Esophagus squamous epithelium (tissue), 5 donors: ENCODE measurements at regions not wholly inside any gene's neighbourhood (a gene's known extent, or its start where the extent isn't known, plus 50 kb on each side); places are given as distances from the start of the nearest gene placed in this dataset.

Experiments
- DNase-seq: peaks from one replicate; lab custom pipeline; 2025; lab: John Stamatoyannopoulos, UW
- H3K27ac ChIP-seq, 4 donors: fragments of 200-600 bp; sonication (generic); one replicate each; pipeline ENCODE4 v1.5.1; 2016 to 2019; ENCODE audit warnings: mild to moderate bottlenecking in 1 of 4
- H3K27me3 ChIP-seq, 4 donors: fragments of 200-600 bp; sonication (generic); 1 replicate in 3 of 4; 2 replicates in 1 of 4; pipeline versions ENCODE4 v1.5.1 to v1.6.0; 2017 to 2021; ENCODE audit warnings: antibody characterized with exemption in 1 of 4
- H3K36me3 ChIP-seq, 3 donors: fragments of 200-600 bp; sonication (generic); one replicate each; pipeline ENCODE4 v1.5.1; 2016 to 2019
- H3K4me1 ChIP-seq, 3 donors: fragments of 200-600 bp; sonication (generic); one replicate each; pipeline ENCODE4 v1.5.1; 2017 to 2019
- H3K4me3 ChIP-seq, 4 donors: fragments of 200-600 bp; sonication (generic); 1 replicate in 3 of 4; 2 replicates in 1 of 4; pipeline ENCODE4 v1.5.1; 2016 to 2019; ENCODE audit warnings: mild to moderate bottlenecking in 2 of 4, moderate library complexity in 1 of 4
- H3K9me3 ChIP-seq, 3 donors: fragments of 200-600 bp; sonication (generic); one replicate each; pipeline ENCODE4 v1.5.1; 2016 to 2019
- POLR2A ChIP-seq, 4 donors: fragments of 450-650 bp; IDR thresholded peaks; one replicate each; pipeline ENCODE4 v1.6.1; 2017; ENCODE audit warnings: antibody characterized with exemption in 4 of 4, mild to moderate bottlenecking in 4 of 4, moderate library complexity in 3 of 4
- WGBS, 2 donors: methylation state at CpG; one replicate each; pipeline ENCODE4 v1.1.5; 2018; 5-methylcytosine and 5-hydroxymethylcytosine counted together
- intact Hi-C: fragments of 100-400 bp; cut with DNase I; formaldehyde crosslinking; loops from one replicate; pipeline ENCODE4 v1.15.0; 2022
- TF ChIP-seq, protein P1 (sequence below), 6 experiments: fragments of 450-650 bp in 4 of 6; fragments of 200-600 bp in 2 of 6; sonication (generic) in 2 of 6; IDR thresholded peaks; one replicate each; pipeline ENCODE4 v1.5.1; 2016 to 2019; ENCODE audit warnings: antibody characterized with exemption in 6 of 6, mild to moderate bottlenecking in 4 of 6, moderate library complexity in 4 of 6
- donor health status: DM: yes; HTN: yes; CAD: no.

DNA sequence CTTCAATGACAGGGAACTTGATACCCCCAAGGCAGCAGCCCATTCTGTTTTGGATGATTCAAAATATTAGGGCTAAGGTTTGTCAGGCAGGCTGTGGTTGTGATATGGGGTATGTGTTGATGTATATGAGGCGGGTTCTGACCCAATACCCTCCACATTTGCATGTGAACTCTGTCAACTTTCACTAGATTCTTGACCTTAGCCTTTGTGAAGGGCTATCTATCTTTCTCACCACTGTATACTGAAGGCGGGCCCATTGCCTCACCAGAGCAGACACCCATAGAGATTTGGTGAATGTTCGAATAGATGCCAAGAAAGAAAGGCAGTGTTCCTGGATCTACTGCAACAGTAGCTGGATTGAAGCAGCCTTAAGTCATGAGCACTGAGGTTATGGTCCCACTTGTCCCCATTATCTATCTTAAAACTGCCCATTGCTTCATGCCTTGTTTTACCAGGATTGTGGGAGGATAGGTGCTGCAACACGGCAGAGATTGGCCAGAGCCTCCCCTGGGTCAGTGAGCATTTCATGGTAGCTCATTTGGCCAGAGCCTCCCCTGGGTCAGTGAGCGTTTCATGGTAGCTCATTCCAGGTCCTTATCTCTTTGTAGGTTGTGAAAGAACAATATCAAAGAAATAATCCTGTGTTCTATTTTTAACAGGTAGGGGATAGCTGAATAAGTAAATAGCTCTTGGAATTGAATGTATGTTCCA is 399.6 kb downstream of the TMEM135 start:
- Histone ChIP-seq H3K27ac (no peak overlapping the region), H3K9me3 (no peaks in the 10 kb centered on the region), H3K4me1 (no peaks in the 10 kb centered on the region), H3K27me3 (no peaks in the 10 kb centered on the region), H3K36me3 (no peaks in the 10 kb centered on the region), H3K4me3 (no peak overlapping the region)
- WGBS, 2 donors, result 61 to 68% methylated on average over 5 of the region's 5 CpGs
- TF ChIP-seq POLR2A (IDR thresholded peaks at IDR 0.05), result no peak
- TF ChIP-seq, protein P1, sequence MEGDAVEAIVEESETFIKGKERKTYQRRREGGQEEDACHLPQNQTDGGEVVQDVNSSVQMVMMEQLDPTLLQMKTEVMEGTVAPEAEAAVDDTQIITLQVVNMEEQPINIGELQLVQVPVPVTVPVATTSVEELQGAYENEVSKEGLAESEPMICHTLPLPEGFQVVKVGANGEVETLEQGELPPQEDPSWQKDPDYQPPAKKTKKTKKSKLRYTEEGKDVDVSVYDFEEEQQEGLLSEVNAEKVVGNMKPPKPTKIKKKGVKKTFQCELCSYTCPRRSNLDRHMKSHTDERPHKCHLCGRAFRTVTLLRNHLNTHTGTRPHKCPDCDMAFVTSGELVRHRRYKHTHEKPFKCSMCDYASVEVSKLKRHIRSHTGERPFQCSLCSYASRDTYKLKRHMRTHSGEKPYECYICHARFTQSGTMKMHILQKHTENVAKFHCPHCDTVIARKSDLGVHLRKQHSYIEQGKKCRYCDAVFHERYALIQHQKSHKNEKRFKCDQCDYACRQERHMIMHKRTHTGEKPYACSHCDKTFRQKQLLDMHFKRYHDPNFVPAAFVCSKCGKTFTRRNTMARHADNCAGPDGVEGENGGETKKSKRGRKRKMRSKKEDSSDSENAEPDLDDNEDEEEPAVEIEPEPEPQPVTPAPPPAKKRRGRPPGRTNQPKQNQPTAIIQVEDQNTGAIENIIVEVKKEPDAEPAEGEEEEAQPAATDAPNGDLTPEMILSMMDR (IDR thresholded peaks at IDR 0.05), result no peak
- intact Hi-C loops, result no loop called here
- DNase-seq, result no peak

DNA sequence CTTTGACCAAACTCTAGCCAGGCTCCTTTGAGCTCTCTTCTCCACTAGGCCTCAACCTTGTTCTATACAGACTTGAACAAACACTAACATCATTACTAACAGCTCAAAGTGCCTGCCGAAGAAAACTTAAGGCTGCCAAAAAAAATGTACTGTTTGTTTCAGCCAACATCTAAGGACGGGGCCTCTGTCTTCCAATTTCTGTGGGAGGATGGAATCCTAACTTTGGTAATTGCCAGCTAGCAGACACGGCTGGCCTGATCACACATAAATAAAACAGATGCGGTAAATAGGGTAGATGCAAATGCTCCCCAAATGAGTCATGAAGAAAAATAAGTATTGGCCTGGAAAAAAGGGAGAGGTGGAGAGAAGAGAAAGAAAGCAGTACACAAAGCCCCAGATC is 394.3 kb downstream of the TMEM135 start:
- no peaks in the 10 kb centered on the region for H3K9me3 ChIP-seq
- H3K4me1 ChIP-seq, result no peaks in the 10 kb centered on the region
- no peaks in the 10 kb centered on the region for H3K27me3 ChIP-seq
- H3K36me3 ChIP-seq, result no peaks in the 10 kb centered on the region
- WGBS, 2 donors, result 42 to 63% methylated on average over 4 of the region's 4 CpGs
- no peak overlapping the region for H3K27ac ChIP-seq
- intact Hi-C loops, result no loop called here
- DNase-seq, result no peak
- no peak for TF ChIP-seq POLR2A (IDR thresholded peaks at IDR 0.05)
- TF ChIP-seq, protein P1 (IDR thresholded peaks at IDR 0.05), result no peak
- H3K4me3 ChIP-seq, result no peak overlapping the region

DNA sequence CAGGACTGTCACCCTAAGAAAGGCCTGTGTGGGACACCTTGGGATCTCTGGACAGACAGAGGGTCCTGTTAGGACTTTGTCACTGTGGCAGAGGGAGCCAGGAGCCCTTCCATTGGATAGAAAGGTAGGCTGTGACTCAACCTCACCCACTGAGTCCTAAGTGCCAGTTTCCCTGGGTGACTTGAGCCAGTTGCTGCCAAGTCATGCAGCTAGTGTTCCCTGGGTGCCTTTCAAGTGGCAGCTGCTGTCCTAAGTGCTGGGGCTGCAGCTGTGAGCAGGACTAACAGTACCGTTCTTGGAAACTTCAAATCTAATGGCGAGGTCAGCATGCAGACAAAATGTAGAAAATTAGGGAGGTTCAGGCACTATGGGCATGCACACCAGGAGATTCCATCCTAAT is 393.7 kb downstream of the TMEM135 start:
- intact Hi-C loops, result no loop called here
- Histone ChIP-seq H3K27me3 (no peaks in the 10 kb centered on the region), H3K9me3 (no peaks in the 10 kb centered on the region), H3K36me3 (no peaks in the 10 kb centered on the region), H3K27ac (no peak overlapping the region), H3K4me1 (no peaks in the 10 kb centered on the region), H3K4me3 (no peak overlapping the region)
- TF ChIP-seq, protein P1 (IDR thresholded peaks at IDR 0.05), result no peak
- no peak for TF ChIP-seq POLR2A (IDR thresholded peaks at IDR 0.05)
- WGBS, 2 donors, result 71% methylated on average over 2 of the region's 2 CpGs; no CpG with 5 or more reads in 1 of the 2 donors
- DNase-seq, result no peak

DNA sequence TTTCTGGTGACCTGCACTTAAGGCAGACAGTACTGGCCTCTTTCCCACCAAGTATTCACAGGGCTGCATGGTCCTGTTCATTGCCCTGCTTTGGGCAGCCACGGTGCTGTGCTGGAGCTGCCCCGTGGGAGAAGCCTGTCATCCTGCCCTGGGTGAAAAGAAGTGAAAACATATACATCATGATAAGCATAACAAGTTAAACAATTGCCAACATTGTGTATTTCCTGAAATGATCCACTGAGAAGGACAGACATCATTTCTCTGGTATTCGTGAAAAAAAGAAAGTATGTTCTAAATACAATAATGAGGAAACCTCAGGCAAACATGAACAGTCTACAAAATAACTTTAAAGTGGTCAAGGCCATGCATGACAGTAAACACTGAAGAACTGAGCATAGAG is 393.1 kb downstream of the TMEM135 start:
- no peak overlapping the region for H3K27ac ChIP-seq
- no peaks in the 10 kb centered on the region for H3K27me3 ChIP-seq
- no peak overlapping the region for H3K4me3 ChIP-seq
- no peak for DNase-seq
- TF ChIP-seq POLR2A (IDR thresholded peaks at IDR 0.05), result no peak
- TF ChIP-seq, protein P1 (IDR thresholded peaks at IDR 0.05), result no peak
- H3K9me3 ChIP-seq, result no peaks in the 10 kb centered on the region
- no peaks in the 10 kb centered on the region for H3K36me3 ChIP-seq
- WGBS, 2 donors, result 50 to 52% methylated on average over 3 of the region's 3 CpGs
- intact Hi-C loops, result no loop called here
- H3K4me1 ChIP-seq, result no peaks in the 10 kb centered on the region

DNA sequence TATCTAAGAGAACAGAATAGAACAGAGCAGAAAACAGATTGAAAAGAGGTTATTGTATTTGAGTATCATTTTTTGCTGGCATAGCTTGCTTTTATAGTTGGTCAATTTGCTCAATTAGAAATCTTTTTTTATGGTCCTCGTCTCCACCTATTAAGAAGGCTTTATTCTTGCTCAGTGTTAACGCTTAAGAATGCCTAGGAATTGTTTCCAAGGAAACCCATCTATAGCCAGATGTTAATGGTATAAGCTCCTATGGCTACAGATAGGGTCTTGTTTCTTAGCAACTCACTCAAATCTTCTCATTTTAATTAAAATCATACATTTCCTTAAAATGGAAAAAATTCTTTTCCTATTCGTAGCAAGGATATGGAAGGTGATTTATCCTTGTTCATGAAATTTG is 392.3 kb downstream of the TMEM135 start:
- intact Hi-C loops, result loop anchor here (10.0 kb wide), 1 partner anchor 495 kb away; no protein-coding TSS in a partner anchor
- WGBS, 2 donors, result 66 to 72% methylated on average over 3 of the region's 3 CpGs
- no peaks in the 10 kb centered on the region for H3K4me1 ChIP-seq

More for the DNA sequence above, 392.3 kb downstream of the TMEM135 start:
- no peaks in the 10 kb centered on the region for H3K9me3 ChIP-seq
- H3K27ac ChIP-seq, result no peak overlapping the region
- H3K36me3 ChIP-seq, result no peaks in the 10 kb centered on the region
- no peak for DNase-seq
- TF ChIP-seq, protein P1 (IDR thresholded peaks at IDR 0.05), result no peak
- TF ChIP-seq POLR2A (IDR thresholded peaks at IDR 0.05), result no peak
- H3K27me3 ChIP-seq, result no peaks in the 10 kb centered on the region
- no peak overlapping the region for H3K4me3 ChIP-seq
